Keratinocyte (primary cell): ENCODE measurements at regions not wholly inside any gene's neighbourhood (a gene's known extent, or its start where the extent isn't known, plus 50 kb on each side); places are given as distances from the start of the nearest gene placed in this dataset.

Source experiments
- CTCF ChIP-seq, 3 experiments: IDR thresholded peaks in 1 of 3; conservative IDR thresholded peaks in 1 of 3; optimal IDR thresholded peaks in 1 of 3; 2 replicates in 2 of 3; 3 replicates in 1 of 3; pipeline versions ENCODE3 to v1.5.1; 2011; ENCODE audit warnings: low read length in 3 of 3, mild to moderate bottlenecking in 3 of 3, moderate library complexity in 2 of 3, control low read depth in 1 of 3, inconsistent platforms in 1 of 3; ENCODE audit not compliant: insufficient read depth in 2 of 3; ENCODE audit errors: extremely low read depth in 1 of 3
- EZH2 ChIP-seq: IDR thresholded peaks from one replicate; pipeline ENCODE4 v1.6.1; 2012; ENCODE audit warnings: inconsistent platforms, mild to moderate bottlenecking, low read length, moderate library complexity

DNA sequence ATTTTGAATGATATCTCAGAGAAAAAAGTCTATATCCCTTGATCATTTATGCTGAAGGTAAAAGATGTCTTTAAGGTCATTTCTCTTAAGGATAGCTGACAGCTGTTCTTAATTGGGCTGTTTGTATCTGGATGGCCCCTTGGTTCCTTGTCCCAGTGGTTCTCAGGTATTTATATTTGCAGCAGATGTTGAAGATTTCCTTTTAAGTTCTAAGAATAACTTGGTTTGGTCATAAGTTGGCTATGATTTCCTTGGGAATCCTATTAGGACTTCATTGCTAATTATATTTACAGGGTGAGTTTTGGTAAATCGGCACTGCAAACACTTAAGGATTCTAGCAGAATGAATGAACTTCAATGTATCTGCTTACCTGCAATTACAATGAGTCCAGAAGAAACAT is 460.4 kb upstream of the SGO1 start:
- TF ChIP-seq CTCF (optimal IDR thresholded peaks at IDR 0.05 in 1 of 3, IDR thresholded peaks at IDR 0.05 in 1 of 3, conservative IDR thresholded peaks at IDR 0.05 in 1 of 3; ENCODE audit: extremely low read depth in 1 of 3, insufficient read depth in 2 of 3, low read length in 3 of 3) (no peak), EZH2 (no peak)
